HG03039 (cell line): ENCODE measurements at regions not wholly inside any gene's neighbourhood (a gene's known extent, or its start where the extent isn't known, plus 50 kb on each side); places are given as distances from the start of the nearest gene placed in this dataset.
"Not testable (repeated sequence)": the region's sequence is repeated elsewhere in the genome, so short reads cannot be mapped to it uniquely, and the experiment has no call there.

Experiments
- ATAC-seq: cut with Tn5 transposase; IDR thresholded peaks from one replicate; pipeline ENCODE4 v1.9.1; 2021; ENCODE audit warnings: mild to moderate bottlenecking, moderate library complexity; ENCODE audit not compliant: unreplicated experiment

DNA sequence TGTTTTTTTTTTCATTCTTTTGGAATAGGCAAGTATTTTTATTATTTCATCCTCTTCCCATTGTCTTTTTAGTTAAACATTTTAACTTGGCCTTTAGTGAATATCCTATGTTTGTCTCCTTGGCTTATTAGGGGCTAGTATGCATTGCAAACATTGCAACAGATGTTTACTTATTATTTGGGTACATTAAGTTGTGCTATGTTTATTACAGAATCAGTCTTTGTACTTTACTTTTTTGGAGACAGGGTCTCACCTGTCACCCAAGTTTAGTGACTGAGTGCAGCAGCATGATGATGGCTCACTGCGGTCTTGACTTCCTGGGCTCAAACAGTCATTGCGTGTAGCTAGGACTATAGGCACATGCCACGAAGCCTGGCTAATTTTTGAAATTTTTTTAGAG is 51.1 kb upstream of the NUDT6 start:
- no peak for ATAC-seq

GRCh38 chr4:122976111-122976510 is 53.7 kb upstream of the NUDT6 start:
- ATAC-seq, result no peak

DNA sequence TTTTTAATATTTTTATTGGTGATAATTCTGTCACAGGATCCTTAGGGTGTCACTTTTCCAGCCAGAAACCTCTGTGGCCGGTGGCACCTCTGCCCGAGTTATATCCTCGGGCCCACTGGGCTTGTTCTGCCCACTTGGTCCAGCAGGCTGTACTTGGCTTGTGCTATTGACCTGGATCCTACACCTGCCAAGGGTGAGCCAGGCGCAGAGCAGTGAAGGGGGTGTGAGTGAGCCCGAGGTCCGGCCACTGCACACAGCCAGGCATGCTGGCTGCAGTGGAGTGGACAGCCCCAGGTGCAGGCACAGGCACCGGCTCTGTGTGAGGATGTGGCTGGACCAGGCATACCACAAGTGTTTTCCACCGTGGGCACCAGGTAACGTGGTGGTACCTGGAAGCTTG is 54.7 kb upstream of the NUDT6 start:
- no peak for ATAC-seq

GRCh38 chr4:122978109-122978508 is 55.7 kb upstream of the NUDT6 start:
- no peak for ATAC-seq

DNA sequence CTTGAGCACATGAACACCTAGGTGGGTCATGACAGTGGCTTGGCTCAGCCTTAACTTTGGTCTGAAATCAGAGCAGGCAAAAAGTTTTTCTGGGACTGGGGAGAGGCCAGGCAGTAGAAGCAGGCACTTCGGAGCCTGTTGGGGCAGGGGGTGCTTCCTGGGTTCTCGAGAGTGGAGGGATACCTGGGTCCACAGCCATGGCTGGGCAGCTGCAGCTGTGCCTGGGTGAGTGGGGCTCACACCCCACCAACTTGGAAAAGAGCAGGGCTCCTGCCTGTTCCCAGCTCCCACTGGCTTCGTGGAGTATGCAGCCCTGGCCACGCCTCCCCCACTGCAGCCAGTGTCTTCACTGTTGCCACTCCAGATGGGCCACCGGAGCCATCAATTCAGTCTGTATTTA is 56.4 kb upstream of the NUDT6 start:
- ATAC-seq, result no peak

DNA sequence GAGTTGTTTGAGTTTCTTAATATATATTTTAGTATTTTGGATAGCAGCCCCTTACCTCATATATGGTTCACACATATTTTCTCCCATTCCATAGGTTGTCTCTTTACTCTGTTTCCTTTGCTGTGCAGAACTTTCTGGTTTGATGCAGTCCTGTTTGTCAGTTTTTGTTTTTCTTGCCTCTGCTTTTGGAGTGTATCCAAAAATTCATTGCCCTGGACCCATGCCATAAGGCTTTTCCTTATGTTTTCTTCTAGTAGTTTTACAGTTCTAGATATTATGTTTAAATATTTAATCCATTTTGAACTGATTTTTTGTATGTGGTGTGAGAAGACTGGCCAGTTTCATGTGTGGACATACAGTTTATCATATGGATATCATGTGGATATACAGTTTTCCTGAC is 58.5 kb upstream of the NUDT6 start:
- no peak for ATAC-seq

GRCh38 chr4:122988696-122989095 is 66.3 kb upstream of the NUDT6 start:
- ATAC-seq, result no peak

DNA sequence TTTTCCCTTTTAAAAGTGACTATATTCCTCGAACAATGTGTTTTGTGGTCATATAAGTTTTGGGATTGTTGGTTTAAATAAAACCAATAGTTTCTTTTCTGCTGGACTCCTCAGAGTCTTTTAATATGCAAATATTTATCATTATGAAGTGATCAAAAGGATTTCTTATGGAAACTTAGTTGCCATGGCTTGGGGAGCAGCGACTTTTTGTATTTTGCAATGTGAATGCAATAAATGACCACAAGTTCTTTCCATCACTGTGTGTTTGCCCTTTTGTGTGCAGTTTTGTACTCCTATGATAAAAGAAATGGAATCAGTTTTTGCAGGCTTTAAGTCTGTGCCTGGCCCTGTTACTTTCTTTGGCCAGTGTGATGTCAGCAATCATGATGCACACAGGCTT is 68.5 kb upstream of the NUDT6 start:
- no peak for ATAC-seq

DNA sequence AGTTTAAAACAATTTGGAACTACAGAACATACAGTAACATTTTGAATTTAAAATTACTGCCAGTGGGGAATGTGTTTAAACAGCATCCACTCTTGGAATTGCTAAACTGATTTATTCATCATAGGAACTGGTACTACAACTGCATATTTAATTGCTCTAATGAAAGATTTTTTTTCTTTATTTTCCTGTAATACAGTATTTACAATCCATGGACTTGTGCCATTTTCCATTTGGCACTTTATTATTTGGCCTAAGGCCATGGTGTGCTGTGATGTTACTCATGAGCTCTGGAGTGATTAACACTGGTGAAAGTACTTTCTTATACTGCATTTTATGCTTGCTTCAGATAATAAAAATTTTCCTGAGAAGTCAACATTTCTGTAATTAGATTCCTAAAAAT is 69.7 kb upstream of the NUDT6 start:
- ATAC-seq, result no peak

- no peak for ATAC-seq
These were observed 70.2 kb upstream of the NUDT6 start for GRCh38 chr4:122992641-122993040.

DNA sequence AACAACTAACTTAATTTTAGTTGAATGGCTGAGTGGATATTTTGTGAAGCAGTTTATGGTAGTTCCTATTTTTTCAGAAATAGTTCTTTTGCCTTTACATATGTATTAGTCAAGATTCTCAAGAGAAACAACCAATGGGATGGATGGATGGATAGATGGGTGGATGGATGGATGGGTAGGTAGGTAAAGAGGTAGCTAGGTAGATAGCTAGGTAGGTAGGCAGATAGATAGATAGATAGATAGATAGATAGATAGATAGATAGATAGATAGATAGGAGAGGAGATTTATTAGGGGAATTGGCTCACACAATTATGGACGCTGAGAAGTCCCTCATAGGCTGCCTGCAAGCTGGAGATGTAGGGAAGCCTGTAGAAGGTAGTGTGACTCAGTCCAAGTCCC is 74.0 kb upstream of the NUDT6 start:
- ATAC-seq, result no peak

GRCh38 chr4:122997463-122998101 is 75.2 kb upstream of the NUDT6 start:
- ATAC-seq, result no peak

GRCh38 chr4:123004079-123004478 is 81.7 kb upstream of the NUDT6 start:
- ATAC-seq, result not testable (repeated sequence)

DNA sequence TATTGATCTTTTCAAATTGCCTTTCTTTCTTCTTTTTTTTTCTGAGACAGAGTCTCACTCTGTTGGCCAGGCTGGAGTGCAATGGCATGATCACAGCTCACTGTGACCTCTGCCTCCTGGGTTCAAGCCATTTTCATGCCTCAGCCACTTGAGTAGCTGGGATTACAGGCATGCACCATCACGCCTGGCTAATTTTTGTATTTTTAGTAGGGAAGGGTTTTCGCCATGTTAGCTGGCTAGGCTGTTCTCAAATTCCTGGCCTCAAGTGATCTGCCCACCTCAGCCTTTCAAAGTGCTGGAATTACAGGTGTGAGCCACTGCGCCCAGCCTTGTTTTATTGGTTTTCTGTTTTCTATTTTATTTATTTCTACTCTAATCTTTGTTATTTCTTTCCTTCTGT is 82.7 kb upstream of the NUDT6 start:
- not testable (repeated sequence) for ATAC-seq

GRCh38 chr4:123007679-123008078 is 85.3 kb upstream of the NUDT6 start:
- ATAC-seq, result no peak

DNA sequence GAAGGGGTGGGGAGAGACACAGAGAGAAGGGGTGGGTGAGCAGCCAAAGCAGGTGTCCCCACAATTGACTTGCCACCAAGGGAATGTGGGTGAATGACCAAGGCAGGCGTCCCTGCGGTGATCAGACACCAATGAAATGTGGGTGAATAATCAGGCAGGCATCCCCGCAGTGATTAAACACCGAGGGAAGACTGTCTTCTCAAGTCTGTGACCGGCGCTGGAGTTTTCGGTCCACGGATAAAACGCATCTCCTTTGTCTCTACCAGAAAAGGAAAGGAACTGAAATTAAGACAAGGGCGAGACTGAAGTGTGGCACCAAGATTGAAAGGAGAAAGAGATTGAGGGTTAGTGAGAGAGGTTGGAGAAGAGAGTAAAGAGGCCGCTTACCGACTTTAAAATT is 90.0 kb upstream of the NUDT6 start:
- not testable (repeated sequence) for ATAC-seq

- ATAC-seq, result no peak
These were observed 91.6 kb upstream of the NUDT6 start for GRCh38 chr4:123014038-123014437.

- ATAC-seq, result no peak
These were observed 94.7 kb upstream of the NUDT6 start for GRCh38 chr4:123017078-123017477.

DNA sequence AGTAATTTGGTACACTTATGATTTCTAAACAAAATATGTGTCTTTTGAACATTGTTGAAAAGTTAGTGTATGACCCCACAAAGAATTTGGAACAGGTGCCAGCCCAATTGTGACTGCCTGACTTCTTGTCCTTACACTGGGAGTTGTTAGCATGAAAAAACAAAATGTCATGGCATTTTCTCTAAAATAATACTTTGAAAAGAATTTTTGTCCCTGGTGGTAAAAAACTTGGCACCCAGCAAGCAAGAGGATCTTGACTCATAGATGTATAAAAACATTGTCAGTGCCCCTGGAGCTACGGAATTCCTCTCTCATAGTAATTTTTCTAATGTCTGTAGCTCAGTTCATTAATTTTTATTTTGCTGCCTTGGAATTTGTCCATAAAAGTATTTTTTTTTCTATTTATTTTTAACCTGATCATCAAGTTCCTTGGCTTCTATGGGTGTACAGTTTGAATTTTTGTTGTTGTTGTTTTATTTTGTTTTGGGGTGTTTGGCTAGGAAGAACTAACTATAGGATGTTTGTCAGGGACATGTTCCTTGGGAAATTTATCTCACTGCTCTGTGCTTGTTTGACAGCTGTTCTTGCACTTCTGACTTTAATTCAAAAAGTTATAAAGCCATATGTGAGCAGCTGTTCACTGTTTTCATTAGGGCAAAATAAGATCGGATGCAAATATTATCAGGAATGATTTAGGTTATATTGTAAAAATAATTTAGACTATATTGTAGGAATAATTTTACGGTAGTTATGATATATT is 95.4 kb upstream of the NUDT6 start:
- ATAC-seq, result no peak

GRCh38 chr4:123018396-123018775 is 96.0 kb upstream of the NUDT6 start:
- no peak for ATAC-seq

- no peak for ATAC-seq
These were observed 97.9 kb upstream of the NUDT6 start for GRCh38 chr4:123020285-123020684.

- ATAC-seq, result no peak
These were observed 101.2 kb upstream of the NUDT6 start for GRCh38 chr4:123023647-123024046.

DNA sequence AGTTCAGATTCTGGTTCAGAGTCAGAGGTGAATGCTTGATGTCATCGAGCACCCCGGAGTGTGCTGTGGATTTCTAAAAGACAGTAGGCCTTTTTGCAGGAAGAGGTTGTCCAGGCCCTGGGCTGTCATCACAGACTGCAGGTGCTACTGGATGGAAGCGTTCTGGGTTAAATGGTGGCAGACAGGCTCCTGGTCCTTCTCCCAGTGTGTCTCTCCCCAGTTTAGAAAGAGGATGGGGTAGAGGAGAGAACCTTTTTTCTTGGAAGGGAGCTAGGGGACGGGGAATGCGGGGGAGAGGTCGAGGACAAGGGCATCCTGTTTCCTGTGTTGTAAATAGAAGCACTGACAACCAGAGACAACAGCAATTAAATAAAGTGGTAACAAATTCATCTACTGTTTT is 102.3 kb upstream of the NUDT6 start:
- ATAC-seq, result no peak
